IMR-90 (cell line): ENCODE measurements at regions not wholly inside any gene's neighbourhood (a gene's known extent, or its start where the extent isn't known, plus 50 kb on each side); places are given as distances from the start of the nearest gene placed in this dataset.

Experiments
- ATAC-seq: fragments of 200-7000 bp; cut with Tn5 transposase; 2 replicates; pipeline ENCODE4 v1.9.1; 2020; ENCODE audit warnings: low read depth, mild to moderate bottlenecking, moderate library complexity
- BruUV-seq: library from RNA; stranded (reverse); fragments of 400-500 nt; replicated peaks from 2 replicates; lab custom pipeline; 2021; lab: Mats Ljungman, UMichigan
- CTCF ChIA-PET: fragments of 300-600 bp; formaldehyde crosslinking; extraction: SDS; loops from one replicate; lab custom pipeline; 2021; ENCODE audit warnings: antibody characterized with exemption; lab: Yijun Ruan, JAX
- POLR2A ChIA-PET: fragments of 300-600 bp; sonication (Branson Sonifier 250); formaldehyde crosslinking; loops from one replicate; lab custom pipeline; 2022; ENCODE audit warnings: antibody characterized with exemption; ENCODE audit not compliant: unreplicated experiment; lab: Charles Lee
- DNase-seq: peaks from one replicate; pipeline ENCODE4 v3.0.0; 2013
- H2AFZ ChIP-seq: replicated peaks from 2 replicates; pipeline ENCODE3; 2013; ENCODE audit warnings: low read length, mild to moderate bottlenecking; ENCODE audit not compliant: poor library complexity
- H2AK5ac ChIP-seq: 2 replicates; pipeline ENCODE4 v1.6.1; 2013; ENCODE audit warnings: low read depth, low read length, inconsistent platforms
- H2AK9ac ChIP-seq: replicated peaks from 2 replicates; pipeline ENCODE3; 2013; ENCODE audit warnings: mild to moderate bottlenecking, low read depth, low read length, moderate library complexity; ENCODE audit not compliant: poor library complexity
- H2BK120ac ChIP-seq: 2 replicates; pipeline ENCODE4 v1.6.1; 2013; ENCODE audit warnings: low read depth, low read length, inconsistent platforms
- H2BK15ac ChIP-seq: 3 replicates; pipeline ENCODE4 v1.6.1; 2013; ENCODE audit warnings: low read depth, low read length, inconsistent platforms
- H2BK20ac ChIP-seq: 2 replicates; pipeline ENCODE4 v1.6.1; 2013; ENCODE audit warnings: low read depth, mild to moderate bottlenecking, inconsistent platforms, low read length, moderate library complexity
- H2BK5ac ChIP-seq: 2 replicates; pipeline ENCODE4 v1.6.1; 2013; ENCODE audit warnings: mild to moderate bottlenecking, low read depth, low read length, inconsistent platforms; ENCODE audit not compliant: poor library complexity, severe bottlenecking
- H3K14ac ChIP-seq: replicated peaks from 2 replicates; pipeline ENCODE4 v1.6.1; 2013; ENCODE audit warnings: low read depth, low read length, inconsistent platforms
- H3K18ac ChIP-seq: 2 replicates; pipeline ENCODE4 v1.6.1; 2013; ENCODE audit warnings: low read depth, low read length, control low read depth
- H3K23ac ChIP-seq: 2 replicates; pipeline ENCODE4 v1.6.1; 2013; ENCODE audit warnings: low read depth, low read length, inconsistent platforms
- H3K27ac ChIP-seq: 2 replicates; pipeline ENCODE4 v1.5.1; 2013; ENCODE audit warnings: mild to moderate bottlenecking, control low read depth, low read length; ENCODE audit not compliant: insufficient read depth
- H3K27me3 ChIP-seq: 2 replicates; pipeline ENCODE4 v1.6.1; 2013; ENCODE audit warnings: low read length; ENCODE audit not compliant: control insufficient read depth, insufficient read depth
- H3K36me3 ChIP-seq: 2 replicates; pipeline ENCODE4 v1.6.1; 2013; ENCODE audit warnings: low read length, mixed read lengths; ENCODE audit not compliant: control insufficient read depth, insufficient read depth
- H3K4ac ChIP-seq: 2 replicates; pipeline ENCODE4 v1.6.1; 2013; ENCODE audit warnings: low read depth, low read length, inconsistent platforms
- H3K4me1 ChIP-seq: 2 replicates; pipeline ENCODE4 v1.6.1; 2013; ENCODE audit warnings: low read length, mixed read lengths; ENCODE audit not compliant: control insufficient read depth, insufficient read depth
- H3K4me2 ChIP-seq: 2 replicates; pipeline ENCODE4 v1.6.1; 2013; ENCODE audit warnings: low read depth, mild to moderate bottlenecking, control low read depth, low read length, moderate library complexity
- H3K4me3 ChIP-seq: 2 replicates; pipeline ENCODE4 v1.5.1; 2013; ENCODE audit warnings: low read depth, mild to moderate bottlenecking, control low read depth, low read length, moderate library complexity; ENCODE audit not compliant: insufficient read depth
- H3K56ac ChIP-seq: 2 replicates; pipeline ENCODE4 v1.6.1; 2013; ENCODE audit warnings: low read length, inconsistent platforms; ENCODE audit not compliant: insufficient read depth; ENCODE audit errors: extremely low read depth
- H3K79me1 ChIP-seq, 2 experiments: 2 replicates each; pipeline ENCODE4 v1.6.1; 2013; ENCODE audit warnings: low read length in 2 of 2, inconsistent platforms in 1 of 2, low read depth in 1 of 2
- H3K9ac ChIP-seq: 2 replicates; pipeline ENCODE4 v1.6.1; 2013; ENCODE audit warnings: low read depth, low read length, control low read depth
- H3K9me1 ChIP-seq: 2 replicates; pipeline ENCODE4 v1.6.1; 2013; ENCODE audit warnings: low read length, inconsistent platforms; ENCODE audit not compliant: insufficient read depth
- H3K9me3 ChIP-seq: 2 replicates; pipeline ENCODE4 v1.6.1; 2013; ENCODE audit warnings: low read length; ENCODE audit not compliant: control insufficient read depth, insufficient read depth
- H4K20me1 ChIP-seq: 2 replicates; pipeline ENCODE4 v1.6.1; 2013; ENCODE audit warnings: low read length, inconsistent platforms; ENCODE audit not compliant: insufficient read depth
- H4K5ac ChIP-seq: 2 replicates; pipeline ENCODE4 v1.6.1; 2013; ENCODE audit warnings: mild to moderate bottlenecking, low read depth, low read length, control low read depth
- H4K8ac ChIP-seq, 2 experiments: 2 replicates each; pipeline ENCODE4 v1.6.1; 2013; ENCODE audit warnings: low read depth in 2 of 2, low read length in 2 of 2, control low read depth in 1 of 2, inconsistent platforms in 1 of 2
- H4K91ac ChIP-seq: 2 replicates; pipeline ENCODE4 v1.6.1; 2013; ENCODE audit warnings: low read depth, low read length, inconsistent platforms; ENCODE audit not compliant: insufficient read depth
- BHLHE40 ChIP-seq: fragments of 150-350 bp; IDR thresholded peaks from 2 replicates; pipeline ENCODE4 v1.6.1; 2016; ENCODE audit warnings: mild to moderate bottlenecking, low read depth, low read length
- CEBPB ChIP-seq: IDR thresholded peaks from 2 replicates; pipeline ENCODE4 v1.6.1; 2012; ENCODE audit warnings: low read depth, low read length, improper control_type of control experiment
- CHD1 ChIP-seq: IDR thresholded peaks from 2 replicates; pipeline ENCODE4 v1.6.1; 2012; ENCODE audit warnings: low read depth, low read length, improper control_type of control experiment
- MAFK ChIP-seq: IDR thresholded peaks from 2 replicates; pipeline ENCODE4 v1.6.1; 2012; ENCODE audit warnings: low read depth, low read length, improper control_type of control experiment
- RCOR1 ChIP-seq: IDR thresholded peaks from 2 replicates; pipeline ENCODE4 v1.6.1; 2012; ENCODE audit warnings: mild to moderate bottlenecking, low read length, improper control_type of control experiment; ENCODE audit not compliant: insufficient replicate concordance
- WGBS, 2 experiments: methylation state at CpG; one replicate each; pipeline versions ENCODE4 v1.1.5 to v1.1.7; 2013; ENCODE audit warnings: missing lambda C conversion rate in 2 of 2; ENCODE audit not compliant: insufficient read length in 1 of 2; ENCODE audit errors: extremely low coverage in 2 of 2; 5-methylcytosine and 5-hydroxymethylcytosine counted together
- dilution Hi-C: fragments of 300-500 bp; cut with HindIII; formaldehyde crosslinking; loops from one replicate; pipeline ENCODE4 v1.14.3; 2018; ENCODE audit warnings: low sequenced_read_pairs; ENCODE audit not compliant: unreplicated experiment
- in situ Hi-C: fragments of 300-500 bp; cut with MboI; formaldehyde crosslinking; loops from 3 replicates; pipeline ENCODE4 v1.14.3; 2019; ENCODE audit warnings: low sequenced_read_pairs, inconsistent platforms, mixed read lengths
- intact Hi-C: fragments of 100-400 bp; cut with micrococcal nuclease; formaldehyde crosslinking; loops from 2 replicates; pipeline ENCODE4 v1.10.0; 2022
- TF ChIP-seq, protein P1 (sequence below): conservative IDR thresholded peaks from 2 replicates; pipeline ENCODE4 v1.5.1; 2012; ENCODE audit warnings: mild to moderate bottlenecking, low read depth, low read length, improper control_type of control experiment
- TF ChIP-seq, protein P2 (sequence below): fragments of 150-350 bp; IDR thresholded peaks from 2 replicates; pipeline ENCODE4 v1.6.1; 2017; ENCODE audit warnings: mild to moderate bottlenecking, antibody characterized with exemption, low read length, low read depth
- TF ChIP-seq, protein P3 (sequence below): fragments of 150-350 bp; IDR thresholded peaks from 2 replicates; pipeline ENCODE4 v1.6.1; 2016; ENCODE audit warnings: low read depth, mild to moderate bottlenecking, low read length, moderate library complexity, borderline replicate concordance

DNA sequence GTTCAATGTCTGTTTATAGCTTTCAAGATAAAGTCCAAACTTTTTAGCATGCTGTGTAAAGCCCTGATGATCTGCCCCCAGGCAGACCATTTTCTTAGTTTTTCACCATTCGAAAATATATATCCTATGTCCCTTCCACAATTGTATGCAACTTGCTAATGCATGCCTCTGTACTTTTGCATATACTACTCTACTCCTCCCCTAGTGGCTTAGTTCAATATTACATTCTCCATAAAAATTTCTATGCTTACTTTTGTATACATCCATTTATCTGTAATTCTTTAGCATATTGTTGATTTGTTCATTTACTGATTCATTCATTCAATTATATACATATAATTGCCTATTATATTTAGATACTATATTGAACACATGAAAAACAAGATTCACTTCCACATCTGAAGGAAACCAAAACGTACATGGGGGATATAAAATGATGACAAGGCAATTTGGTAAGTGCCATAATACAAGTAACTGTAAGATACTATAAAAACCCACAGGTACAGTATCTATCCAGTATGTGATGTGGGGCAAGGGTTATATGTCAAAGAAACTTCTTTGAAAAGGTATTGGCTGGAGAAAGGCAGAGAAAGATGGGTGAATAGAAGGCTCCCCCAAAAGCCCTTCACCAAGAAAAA lies 902.5 kb downstream of the FAM133A start:
- H4K91ac ChIP-seq: no peak overlapping the region
- H4K20me1 ChIP-seq: no peaks in the 10 kb centered on the region
- no TSS peak for BruUV-seq
- no peak overlapping the region for H3K4ac ChIP-seq
- no peak overlapping the region for H3K27ac ChIP-seq
- in situ Hi-C loops (no loop called here), intact Hi-C loops (no loop called here), dilution Hi-C loops (no loop called here)
- no peaks in the 10 kb centered on the region for H3K36me3 ChIP-seq
- no peak for ATAC-seq
- no peak overlapping the region for H2AK9ac ChIP-seq
- no peaks in the 10 kb centered on the region for H3K27me3 ChIP-seq
- H4K8ac ChIP-seq: no peak overlapping the region
- H3K79me1 ChIP-seq: no peaks in the 10 kb centered on the region
- H2AK5ac ChIP-seq: no peak overlapping the region
- TF ChIP-seq, protein P1, sequence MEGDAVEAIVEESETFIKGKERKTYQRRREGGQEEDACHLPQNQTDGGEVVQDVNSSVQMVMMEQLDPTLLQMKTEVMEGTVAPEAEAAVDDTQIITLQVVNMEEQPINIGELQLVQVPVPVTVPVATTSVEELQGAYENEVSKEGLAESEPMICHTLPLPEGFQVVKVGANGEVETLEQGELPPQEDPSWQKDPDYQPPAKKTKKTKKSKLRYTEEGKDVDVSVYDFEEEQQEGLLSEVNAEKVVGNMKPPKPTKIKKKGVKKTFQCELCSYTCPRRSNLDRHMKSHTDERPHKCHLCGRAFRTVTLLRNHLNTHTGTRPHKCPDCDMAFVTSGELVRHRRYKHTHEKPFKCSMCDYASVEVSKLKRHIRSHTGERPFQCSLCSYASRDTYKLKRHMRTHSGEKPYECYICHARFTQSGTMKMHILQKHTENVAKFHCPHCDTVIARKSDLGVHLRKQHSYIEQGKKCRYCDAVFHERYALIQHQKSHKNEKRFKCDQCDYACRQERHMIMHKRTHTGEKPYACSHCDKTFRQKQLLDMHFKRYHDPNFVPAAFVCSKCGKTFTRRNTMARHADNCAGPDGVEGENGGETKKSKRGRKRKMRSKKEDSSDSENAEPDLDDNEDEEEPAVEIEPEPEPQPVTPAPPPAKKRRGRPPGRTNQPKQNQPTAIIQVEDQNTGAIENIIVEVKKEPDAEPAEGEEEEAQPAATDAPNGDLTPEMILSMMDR: 0 out of 2 replicates have a peak, but pooled peaks have one; percentile 7
- no peak for TF ChIP-seq BHLHE40
- peak; percentile 91 for TF ChIP-seq MAFK
- TF ChIP-seq, protein P2, sequence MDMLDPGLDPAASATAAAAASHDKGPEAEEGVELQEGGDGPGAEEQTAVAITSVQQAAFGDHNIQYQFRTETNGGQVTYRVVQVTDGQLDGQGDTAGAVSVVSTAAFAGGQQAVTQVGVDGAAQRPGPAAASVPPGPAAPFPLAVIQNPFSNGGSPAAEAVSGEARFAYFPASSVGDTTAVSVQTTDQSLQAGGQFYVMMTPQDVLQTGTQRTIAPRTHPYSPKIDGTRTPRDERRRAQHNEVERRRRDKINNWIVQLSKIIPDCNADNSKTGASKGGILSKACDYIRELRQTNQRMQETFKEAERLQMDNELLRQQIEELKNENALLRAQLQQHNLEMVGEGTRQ: no peak
- TF ChIP-seq CEBPB: no peak
- TF ChIP-seq, protein P3, sequence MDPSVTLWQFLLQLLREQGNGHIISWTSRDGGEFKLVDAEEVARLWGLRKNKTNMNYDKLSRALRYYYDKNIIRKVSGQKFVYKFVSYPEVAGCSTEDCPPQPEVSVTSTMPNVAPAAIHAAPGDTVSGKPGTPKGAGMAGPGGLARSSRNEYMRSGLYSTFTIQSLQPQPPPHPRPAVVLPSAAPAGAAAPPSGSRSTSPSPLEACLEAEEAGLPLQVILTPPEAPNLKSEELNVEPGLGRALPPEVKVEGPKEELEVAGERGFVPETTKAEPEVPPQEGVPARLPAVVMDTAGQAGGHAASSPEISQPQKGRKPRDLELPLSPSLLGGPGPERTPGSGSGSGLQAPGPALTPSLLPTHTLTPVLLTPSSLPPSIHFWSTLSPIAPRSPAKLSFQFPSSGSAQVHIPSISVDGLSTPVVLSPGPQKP: no peak
- no peak for TF ChIP-seq RCOR1
- TF ChIP-seq CHD1: no peak
- H2BK15ac ChIP-seq: no peak overlapping the region
- ChIA-PET POLR2A (no interaction called here), CTCF (no interaction called here)
- DNase-seq: no peak
- H3K56ac ChIP-seq: no peak overlapping the region
- H3K9me1 ChIP-seq: no peaks in the 10 kb centered on the region
- H2BK5ac ChIP-seq: no peak overlapping the region
- no peak overlapping the region for H2BK120ac ChIP-seq
- H3K9ac ChIP-seq: no peak overlapping the region
- H2BK20ac ChIP-seq: no peak overlapping the region
- H3K23ac ChIP-seq: no peak overlapping the region
- WGBS, 2 experiments: no CpG with 5 or more reads among the region's 2 CpGs
- no peak overlapping the region for H3K18ac ChIP-seq
- H3K4me1 ChIP-seq: no peaks in the 10 kb centered on the region
- no peak overlapping the region for H3K4me3 ChIP-seq
- H2AFZ ChIP-seq: no peak overlapping the region
- H3K14ac ChIP-seq: no peak overlapping the region
- H4K5ac ChIP-seq: no peak overlapping the region
- H3K9me3 ChIP-seq: no peaks in the 10 kb centered on the region; the same call in 1 of the 2 replicates
- no peak overlapping the region for H3K4me2 ChIP-seq
